NCI-H748 treated with DMSO at 0.1 percent for 48 hours (cell line): ENCODE measurements at regions not wholly inside any gene's neighbourhood (a gene's known extent, or its start where the extent isn't known, plus 50 kb on each side); places are given as distances from the start of the nearest gene placed in this dataset.

Experiments
- DNase-seq: peaks from one replicate; lab custom pipeline; 2025; lab: John Stamatoyannopoulos, UW

DNA sequence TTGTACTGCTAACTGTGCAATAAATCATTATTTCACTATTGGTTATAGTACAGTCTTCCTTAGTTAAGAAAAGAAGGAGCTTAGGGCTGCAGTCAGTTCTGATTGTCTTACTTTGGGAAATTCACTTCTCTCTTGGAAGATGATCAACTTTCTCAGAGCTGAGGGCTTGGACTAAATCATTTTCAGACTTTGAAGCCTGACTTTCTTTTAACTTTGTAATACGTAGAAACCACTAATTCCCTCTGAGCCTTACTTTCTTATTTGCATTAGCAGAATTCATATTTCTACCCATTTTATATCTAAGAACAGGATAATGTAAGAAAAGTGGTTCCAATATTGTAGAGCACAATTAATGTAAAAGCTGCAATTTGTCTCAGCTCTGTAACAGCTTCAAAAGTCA lies 386.4 kb downstream of the TRIB2 start:
- DNase-seq = no peak

DNA sequence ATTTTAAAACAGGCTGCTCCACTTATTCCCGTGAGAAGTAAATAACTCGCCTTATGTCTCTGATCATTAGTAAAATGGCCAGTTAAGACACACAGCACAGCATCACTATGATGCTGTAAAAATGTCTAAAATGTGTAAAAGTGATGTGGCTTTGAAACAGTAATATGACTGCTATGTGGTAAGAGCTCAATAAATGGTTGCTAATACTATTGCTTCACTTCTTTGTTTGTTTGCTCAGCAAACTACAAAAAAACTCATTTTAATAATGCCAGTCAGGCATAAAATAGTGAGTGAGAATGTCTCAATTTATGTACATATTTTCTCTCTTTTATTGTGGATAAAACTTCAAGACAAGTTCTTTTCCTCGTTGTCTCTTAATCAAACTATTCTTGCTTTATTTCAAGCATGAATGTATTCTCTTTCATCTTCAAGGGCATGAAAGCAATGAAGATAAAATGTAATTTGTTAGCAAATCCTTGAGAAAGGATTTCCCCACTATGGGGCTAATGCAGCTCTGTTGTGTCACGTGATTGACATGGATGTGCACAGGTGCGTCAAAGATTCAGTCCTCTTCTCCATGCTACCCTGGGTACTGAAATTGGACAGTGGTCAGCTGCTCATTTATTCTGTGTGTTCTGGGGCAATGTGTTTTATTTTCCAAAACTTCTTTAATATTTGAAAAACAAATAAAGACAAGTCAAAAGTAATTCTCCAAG lies 387.2 kb downstream of the TRIB2 start:
- DNase-seq = no peak

DNA sequence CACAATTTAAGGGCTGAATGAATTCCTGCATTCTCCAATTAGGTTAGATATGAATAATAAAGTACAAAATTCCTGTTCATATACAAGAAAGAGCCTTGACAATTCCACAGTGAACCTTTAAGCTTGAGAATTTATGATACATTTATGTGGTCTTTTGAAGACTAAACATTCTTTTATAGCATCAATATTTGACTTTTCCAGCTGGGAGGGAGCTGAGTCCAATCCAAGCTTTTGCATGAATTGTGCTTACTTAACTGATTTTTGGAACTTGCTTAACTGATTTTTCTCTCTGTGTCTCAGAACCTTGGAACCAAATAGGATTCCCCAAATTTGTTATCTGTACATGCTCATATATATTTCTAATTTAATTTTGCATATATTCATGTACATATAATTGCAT lies 388.0 kb downstream of the TRIB2 start:
- DNase-seq = no peak

DNA sequence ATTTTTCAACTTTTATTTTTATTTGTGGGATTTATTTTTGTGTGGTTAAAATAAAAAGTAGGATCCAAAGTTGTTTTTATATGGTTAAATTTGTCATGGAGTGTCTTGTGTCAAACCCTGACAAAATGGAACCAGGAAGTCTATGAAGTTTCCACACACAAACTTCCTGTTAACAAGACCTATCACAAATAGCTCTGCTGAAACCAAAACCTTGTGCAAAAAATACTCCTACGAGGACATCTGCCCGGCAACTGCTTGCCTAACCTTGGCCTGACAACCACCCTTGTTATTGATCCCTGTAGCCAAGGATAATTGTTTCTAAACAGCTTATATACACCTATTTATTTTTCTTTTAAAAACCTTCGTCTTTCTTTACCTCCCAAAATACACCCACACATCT lies 389.6 kb downstream of the TRIB2 start:
- DNase-seq = no peak

DNA sequence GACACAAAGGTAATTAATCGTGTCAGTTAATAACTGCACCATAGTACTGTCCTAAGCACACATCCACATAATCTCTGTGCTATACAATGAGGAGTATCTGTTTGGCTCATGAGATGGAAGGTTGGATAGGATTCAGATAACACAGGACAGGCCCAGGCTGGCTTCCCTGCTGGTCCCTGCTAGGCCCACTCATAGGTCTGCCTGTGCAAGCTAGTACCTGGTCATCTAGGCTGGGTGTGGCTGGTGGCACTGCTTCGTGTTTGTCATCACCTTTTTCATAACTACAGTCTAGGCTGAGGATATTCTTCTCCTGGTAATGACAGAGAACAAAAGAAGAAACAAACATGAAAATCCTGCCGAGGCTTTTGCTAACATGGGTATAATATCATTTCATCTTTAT lies 392.8 kb downstream of the TRIB2 start:
- DNase-seq = no peak

DNA sequence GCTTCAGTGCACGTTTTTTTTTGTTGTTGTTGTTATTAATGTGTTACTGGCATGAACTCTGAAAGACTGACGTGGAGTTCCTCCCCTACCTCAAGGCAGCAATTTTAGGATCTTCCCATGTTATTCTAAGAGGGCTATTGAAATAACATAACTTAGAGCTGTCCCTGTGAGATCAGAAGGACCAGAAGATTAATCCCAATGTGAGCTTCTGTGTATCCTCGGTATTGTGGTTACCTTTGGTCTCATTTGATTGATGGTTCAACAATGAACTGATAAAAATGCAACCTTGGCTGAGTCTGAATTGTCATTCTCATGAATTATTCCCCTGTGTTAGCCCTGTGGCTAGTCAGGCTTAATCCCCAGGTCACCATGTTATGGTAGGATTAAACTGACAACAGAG lies 394.1 kb downstream of the TRIB2 start:
- no peak for DNase-seq

DNA sequence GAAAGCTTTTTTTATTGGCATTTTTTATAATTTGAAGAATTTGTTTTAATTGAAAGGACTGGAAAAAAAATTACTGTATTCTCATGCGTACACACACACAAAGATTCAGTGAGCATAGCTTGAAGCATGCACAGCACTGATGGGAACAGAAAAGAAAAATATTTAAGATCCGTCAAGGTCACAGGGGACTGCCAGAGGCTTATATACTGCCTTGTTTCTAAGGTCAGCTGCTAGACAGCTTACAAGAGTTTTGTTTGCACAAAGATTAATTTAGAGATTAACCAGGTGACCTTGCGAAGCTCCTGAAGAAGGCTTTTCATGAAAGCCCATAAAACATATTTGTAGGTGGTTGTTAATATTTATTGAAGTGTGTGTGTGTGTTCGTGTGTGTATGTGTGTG lies 396.3 kb downstream of the TRIB2 start:
- DNase-seq = no peak

DNA sequence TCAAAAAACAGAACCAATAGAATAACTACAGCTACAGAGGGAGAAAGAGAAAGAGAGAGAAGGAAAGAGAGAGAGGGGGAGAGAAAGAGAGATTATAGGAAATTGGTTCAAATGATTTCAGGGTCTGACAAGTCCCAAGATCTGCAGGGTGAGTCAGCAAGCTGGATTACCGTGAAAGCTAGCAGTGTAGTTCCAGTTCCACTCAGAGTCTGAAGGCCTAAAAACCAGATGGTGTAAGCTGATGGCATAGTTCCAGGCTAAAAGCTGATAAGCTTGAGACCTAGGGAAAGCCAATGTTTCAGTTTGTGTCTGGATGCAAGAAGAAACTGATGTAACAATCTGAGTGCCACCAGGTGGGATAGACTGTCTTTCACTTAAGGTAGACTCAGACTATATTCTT lies 397.7 kb downstream of the TRIB2 start:
- DNase-seq = no peak

DNA sequence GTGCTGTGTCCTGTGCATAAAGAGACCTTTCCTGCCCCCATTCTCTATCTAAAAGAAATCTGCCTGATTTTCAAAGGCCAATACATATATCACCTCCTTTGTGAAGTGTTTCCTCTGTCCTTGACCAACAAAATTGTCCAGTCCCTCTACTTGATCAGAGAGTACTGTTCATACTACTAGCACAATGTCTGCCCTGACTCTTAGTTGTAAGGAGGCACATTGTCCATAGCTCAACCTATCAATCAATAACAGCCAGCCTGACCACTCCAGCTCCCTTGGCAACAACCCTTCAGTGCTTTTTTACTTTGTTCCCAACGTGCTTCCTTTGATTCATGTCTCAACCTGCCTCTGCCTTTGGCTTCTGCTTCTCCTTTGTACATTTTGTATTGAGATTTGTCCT lies 398.9 kb downstream of the TRIB2 start:
- peak; percentile 8 for DNase-seq

DNA sequence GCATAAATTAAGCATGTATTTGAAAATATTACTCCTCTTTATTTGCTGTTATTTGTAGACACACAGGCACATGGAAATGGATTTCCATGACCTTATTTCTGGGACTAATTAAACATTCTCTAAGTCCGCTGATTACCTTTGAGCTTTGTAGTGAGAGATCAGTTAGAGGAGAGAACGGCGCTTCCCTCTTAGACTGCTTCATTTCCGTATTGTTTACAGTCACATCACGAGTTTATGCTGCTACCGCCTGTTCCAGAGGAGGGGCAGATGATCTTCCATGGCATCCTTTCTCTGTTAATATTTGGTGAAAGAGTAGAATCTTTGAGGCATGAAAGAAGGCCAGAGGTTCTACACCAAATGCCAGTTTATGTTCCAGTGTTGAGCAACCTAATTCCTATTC lies 404.4 kb downstream of the TRIB2 start:
- DNase-seq = no peak

DNA sequence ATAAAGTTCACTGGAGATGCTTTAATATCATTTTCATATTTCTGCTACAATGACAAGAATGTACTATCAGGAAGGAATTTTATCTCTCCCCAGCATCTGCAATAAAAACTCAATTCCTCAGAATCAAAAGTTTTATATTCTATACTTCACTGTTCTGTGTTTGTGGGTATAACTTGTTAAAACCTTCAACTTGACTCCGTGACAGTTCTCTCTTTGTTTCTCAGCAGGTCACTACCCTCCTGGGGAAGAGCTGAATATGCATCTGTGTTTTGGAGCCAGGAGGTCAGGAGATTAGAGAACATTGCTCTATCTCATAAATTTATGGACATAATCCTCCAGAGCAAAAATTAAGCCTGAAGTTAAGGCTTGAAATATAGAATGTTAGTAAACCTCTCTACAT lies 411.4 kb downstream of the TRIB2 start:
- no peak for DNase-seq

DNA sequence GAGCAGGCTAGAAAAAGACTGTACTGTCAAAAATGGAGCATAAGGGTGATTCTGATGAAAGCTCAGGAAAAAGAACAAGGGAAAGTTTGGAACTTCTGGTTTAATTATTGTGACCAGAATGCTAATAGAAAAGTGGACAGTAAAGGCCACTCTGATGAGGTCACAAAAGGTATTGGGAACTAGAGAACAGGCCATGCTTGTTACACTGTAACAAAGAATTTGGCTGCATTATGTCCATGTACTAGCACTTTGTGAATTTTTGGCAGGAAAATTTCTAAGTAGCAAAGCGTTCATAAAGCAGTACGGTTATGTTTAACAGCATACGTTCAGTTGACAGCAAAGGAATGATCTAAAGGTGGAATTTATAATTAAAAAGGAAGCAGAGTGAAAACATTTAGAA lies 418.6 kb downstream of the TRIB2 start:
- no peak for DNase-seq

DNA sequence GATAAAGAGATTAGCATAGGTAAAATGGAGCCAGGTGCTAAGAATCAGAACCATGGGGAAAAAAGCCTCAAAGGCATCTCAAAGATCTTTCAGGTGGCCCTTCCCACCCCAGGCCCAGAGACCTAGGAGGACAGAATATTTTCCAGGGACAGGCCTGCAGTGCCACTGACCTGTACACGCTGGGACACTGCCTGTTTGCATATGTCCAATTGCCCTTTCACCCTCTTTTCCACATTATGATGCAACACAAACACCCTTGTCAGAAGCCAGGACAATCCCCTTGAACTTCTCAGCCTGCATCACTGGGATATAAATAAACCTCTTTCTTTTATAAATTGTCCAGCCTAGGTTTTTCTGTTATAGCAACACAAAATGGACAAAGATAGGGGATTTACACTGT lies 419.1 kb downstream of the TRIB2 start:
- DNase-seq = no peak

DNA sequence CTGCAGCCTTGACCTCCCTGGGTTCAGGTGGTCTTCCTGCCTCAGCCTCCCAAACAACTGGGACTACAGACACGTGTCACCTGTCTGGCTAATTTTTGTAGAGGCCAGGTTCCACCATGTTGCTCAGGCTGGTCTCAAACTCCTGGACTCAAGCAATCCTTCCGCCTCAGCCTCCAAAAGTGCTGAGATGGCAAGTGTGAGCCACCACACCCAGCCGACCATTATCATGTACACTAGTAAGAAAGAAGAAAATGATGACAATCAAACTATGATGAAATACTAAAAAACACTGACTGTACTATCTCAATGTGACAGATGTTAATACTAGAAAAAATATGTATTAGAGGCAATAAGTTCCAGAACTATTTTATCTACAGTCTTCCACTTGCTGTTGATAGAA lies 420.9 kb downstream of the TRIB2 start:
- no peak for DNase-seq

DNA sequence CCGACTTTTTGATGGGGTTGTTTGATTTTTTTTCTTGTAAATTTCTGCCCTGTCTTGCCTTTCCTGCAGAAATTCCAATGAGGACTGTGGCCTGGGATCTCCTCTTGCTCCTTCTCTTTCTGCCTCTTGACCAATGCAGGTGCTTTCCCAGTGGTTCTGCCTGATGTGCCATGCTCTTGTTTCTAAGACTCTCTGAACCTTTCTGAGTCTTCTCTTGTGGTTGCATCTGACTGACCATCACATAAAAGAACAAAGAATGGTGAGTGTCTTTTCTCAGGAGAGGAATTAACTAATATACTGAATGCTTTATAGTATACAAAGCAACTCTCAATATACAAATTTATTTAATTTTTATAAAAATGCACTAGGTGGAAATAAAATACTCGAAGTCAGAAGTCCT lies 424.6 kb downstream of the TRIB2 start:
- no peak for DNase-seq

DNA sequence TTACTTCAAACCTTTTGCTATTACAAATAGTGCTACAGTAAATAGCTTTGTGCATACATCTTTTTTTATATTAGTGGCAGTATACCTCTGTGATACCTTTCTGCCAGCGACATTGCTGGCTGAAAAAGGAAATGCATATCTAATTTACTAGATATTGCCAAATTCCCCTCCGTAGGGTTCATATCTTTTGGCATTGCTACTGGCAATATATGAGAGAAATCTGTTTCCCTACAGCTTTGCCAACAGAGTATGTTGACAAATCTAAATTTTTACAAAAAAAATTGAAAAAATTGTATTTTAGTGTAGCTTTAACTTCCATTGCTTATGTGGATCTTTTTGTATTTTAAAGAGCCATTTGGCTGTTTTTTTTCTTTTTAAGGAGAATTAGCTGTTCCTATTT lies 426.7 kb downstream of the TRIB2 start:
- DNase-seq = no peak

DNA sequence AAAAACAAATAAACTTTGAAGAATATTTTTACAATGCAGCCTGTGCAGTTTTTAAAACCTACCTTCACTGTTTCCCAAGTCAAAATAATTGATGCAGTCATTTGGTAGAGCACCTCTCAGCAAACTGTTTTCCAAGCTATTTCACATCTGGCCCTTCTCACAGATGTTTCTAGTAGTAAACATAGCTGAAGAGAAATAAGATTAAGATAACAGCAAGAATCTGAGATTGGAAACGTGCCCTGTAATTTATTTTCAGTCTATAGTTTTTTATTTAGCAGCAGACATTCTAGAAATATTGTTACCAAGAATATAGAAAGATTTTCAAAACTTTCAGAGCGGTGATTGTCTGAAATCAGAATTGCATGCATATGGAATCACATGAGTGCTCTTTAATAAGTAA lies 440.2 kb downstream of the TRIB2 start:
- DNase-seq = no peak

DNA sequence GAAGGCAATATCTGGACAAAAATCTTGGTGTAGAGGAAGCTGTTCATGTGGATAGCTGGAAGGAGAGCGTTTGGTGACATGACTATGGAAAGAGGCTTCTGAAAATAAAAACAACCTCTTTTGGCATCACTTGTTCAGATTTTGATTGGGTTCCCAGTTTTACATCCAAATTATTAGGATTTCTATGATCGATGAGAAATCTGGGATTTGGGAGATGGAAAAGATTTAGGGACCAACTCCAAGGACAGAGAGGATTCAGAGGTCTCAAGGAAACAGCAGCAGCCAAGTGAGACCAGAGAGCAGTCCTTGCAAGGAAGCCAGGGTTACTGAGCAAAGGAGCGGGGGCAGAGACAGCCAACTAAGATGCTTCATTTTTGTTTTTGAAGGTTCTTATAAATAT lies 441.7 kb downstream of the TRIB2 start:
- no peak for DNase-seq

DNA sequence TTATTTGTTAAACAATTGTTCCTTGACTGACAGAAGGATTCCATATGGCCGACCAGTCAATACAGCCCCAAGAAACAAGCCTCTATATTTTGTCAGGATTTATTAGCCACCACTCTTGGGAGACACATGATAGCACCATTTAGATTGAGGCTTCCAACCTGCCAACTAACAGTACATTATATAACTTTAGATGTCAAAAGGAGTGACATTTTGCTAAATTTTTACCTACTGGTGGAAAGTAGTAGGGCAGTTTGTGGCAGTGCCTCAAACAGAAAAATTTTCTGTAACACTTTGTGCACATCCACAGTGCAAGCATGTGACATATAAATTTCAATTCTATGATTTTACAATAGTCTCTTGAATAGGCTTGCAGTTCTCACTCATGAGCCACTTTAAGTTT lies 464.0 kb downstream of the TRIB2 start:
- DNase-seq = no peak

DNA sequence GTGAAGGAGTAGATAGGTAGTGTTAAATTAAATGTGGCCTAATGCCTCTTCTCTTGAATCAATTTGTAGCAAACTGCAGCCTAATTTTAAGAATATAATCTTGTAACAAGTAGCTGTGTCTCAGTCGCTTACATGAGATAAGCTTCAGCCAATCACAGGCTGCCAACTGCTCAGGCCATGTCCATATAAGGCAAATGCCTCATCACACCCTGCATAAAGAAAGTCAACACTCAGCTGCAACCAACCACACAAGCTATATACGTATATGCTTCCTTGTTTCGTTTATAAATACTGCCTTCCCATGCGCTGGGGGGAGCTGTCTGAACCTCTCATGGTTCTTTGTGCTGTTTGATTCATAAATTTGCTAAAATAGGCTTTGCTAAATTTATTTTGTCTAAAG lies 476.3 kb downstream of the TRIB2 start:
- DNase-seq = no peak

DNA sequence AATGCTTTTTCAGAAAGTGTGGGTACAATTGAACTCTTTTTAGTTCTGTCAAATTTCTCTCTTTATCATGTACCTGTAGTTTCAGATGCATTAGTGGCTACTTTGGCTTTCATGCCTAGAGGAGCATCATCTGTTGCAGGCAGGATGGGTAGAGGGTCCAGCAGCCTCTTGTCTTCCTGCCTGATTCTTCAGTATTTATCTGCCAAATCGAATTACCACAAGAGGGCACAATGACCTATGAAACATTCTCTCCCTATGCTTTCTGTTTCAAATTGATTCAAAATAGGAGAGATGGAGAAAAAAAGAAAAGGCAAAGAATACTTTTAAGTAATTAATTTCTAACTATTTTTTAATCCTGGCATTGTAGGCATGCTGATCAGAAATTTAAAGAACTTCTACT lies 477.2 kb downstream of the TRIB2 start:
- peak; percentile 71 for DNase-seq

DNA sequence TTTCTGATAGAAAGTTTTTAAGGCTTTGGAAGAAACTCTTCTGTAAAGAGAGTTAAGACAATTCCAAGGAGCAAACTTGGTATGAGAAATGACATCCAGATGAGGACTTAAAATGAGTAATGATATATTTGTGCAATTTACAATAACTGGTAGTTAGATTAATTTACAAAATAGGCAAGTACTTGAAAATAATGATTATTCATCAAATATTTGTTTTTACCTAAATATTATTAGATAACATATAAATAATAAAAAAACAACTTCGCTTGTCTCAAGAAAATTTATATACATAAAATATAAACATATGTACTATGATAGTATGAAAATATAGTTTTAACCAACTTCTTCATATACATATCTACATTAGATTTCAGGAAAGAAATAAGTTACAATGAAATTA lies 478.5 kb downstream of the TRIB2 start:
- DNase-seq = no peak

DNA sequence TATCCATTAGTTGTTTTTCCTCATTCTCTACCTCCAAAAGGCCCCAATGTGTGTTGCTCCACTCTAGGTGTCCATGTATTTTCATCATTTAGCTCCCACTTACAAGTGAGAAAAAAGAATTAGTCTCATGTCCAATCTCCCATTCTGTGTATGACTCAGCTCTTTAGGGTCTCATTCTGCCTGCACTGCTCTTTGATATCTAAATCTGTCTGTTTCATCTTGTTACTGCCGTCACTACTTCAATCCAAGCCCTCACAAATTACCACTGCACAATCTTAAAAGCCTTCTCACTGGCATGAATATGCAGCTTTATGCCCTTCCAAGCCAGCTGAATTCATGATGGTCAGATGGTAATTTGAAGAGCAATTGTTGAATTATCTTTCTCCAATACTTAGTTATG lies 480.5 kb downstream of the TRIB2 start:
- DNase-seq = no peak

DNA sequence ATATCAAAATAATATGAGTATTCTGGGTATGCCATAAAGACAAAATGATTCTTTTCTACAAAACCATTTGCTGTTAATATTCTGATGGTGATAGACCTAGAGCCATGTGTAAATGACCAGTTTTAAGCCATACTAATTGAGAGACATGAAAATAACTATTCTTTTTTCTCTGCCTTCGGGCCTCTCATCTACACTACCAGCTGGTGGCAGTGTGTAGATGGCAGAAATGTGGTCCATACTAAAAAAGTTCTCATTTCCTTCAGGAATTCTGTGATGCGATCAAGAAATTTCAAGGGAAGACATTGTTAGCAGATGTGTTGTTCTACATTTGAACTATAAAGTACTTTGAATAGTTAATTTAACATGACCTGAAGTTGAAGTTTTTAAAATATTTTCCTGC lies 485.2 kb downstream of the TRIB2 start:
- no peak for DNase-seq

DNA sequence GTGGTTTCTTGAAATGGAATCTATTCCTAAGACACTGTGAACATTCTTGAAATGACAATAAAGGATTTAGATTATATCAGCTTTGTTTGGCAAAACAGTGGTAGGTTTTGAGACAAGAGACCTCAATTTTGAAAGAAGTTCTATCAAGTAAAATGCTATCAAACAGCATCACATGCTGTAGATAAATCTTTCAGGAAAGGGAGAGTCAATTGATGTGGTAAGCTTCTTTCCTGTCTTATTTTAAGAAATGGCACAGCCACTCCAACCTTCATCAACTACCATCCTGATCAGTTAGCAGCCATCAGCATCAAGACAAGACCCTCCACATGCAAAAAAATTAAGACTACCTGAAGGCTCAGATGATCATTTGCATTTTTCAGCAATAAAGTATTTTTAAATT lies 495.4 kb downstream of the TRIB2 start:
- DNase-seq = no peak
